ENCODE measurements at regions not wholly inside any gene's neighbourhood (a gene's known extent, or its start where the extent isn't known, plus 50 kb on each side); places are given as distances from the start of the nearest gene placed in this dataset.

DNA sequence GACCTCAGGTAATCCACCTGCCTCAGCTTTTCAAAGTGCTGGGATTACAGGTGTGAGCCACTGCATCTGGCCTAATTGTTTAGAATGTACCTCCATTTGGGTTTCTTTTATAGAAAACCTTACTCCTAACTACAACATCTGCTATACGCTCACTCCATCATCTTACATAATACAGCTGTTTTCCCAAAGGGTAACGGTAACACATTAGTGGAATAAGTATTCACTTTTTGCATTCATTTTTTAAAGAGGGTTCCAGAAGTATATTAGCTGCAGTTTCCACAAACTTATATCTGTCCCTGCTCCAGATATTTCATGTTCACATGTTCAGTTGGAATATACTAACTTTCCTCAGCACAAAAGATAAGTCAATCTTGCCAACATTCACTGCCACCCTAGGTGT lies 640.1 kb upstream of the FSHR start:
- TF ChIP-seq, protein P1, sequence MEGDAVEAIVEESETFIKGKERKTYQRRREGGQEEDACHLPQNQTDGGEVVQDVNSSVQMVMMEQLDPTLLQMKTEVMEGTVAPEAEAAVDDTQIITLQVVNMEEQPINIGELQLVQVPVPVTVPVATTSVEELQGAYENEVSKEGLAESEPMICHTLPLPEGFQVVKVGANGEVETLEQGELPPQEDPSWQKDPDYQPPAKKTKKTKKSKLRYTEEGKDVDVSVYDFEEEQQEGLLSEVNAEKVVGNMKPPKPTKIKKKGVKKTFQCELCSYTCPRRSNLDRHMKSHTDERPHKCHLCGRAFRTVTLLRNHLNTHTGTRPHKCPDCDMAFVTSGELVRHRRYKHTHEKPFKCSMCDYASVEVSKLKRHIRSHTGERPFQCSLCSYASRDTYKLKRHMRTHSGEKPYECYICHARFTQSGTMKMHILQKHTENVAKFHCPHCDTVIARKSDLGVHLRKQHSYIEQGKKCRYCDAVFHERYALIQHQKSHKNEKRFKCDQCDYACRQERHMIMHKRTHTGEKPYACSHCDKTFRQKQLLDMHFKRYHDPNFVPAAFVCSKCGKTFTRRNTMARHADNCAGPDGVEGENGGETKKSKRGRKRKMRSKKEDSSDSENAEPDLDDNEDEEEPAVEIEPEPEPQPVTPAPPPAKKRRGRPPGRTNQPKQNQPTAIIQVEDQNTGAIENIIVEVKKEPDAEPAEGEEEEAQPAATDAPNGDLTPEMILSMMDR (IDR thresholded peaks at IDR 0.05), result no peak
- TF ChIP-seq EZH2 (IDR thresholded peaks at IDR 0.05; ENCODE audit: borderline replicate concordance, insufficient read depth, low read depth, low read length, poor library complexity, severe bottlenecking), result no peak

All from B cell (primary cell).